Astrocyte of the spinal cord (primary cell): ENCODE measurements at regions not wholly inside any gene's neighbourhood (a gene's known extent, or its start where the extent isn't known, plus 50 kb on each side); places are given as distances from the start of the nearest gene placed in this dataset.

Experiments used
- DNase-seq: peaks from one replicate; pipeline ENCODE4 v3.0.0; 2011; ENCODE audit warnings: low read depth, low spot score
- H3K4me3 ChIP-seq: 2 replicates; pipeline ENCODE4 v1.5.1; 2011; ENCODE audit warnings: low read depth, mild to moderate bottlenecking, low read length, moderate library complexity
- CTCF ChIP-seq: IDR thresholded peaks from 2 replicates; pipeline ENCODE4 v1.5.1; 2012; ENCODE audit warnings: low read depth, mild to moderate bottlenecking, low read length, inconsistent platforms
- in situ Hi-C: cut with HindIII; loops from 2 replicates; pipeline ENCODE4 v1.10.0; 2017; ENCODE audit warnings: low sequenced_read_pairs

- DNase-seq: no peak
- in situ Hi-C loops: no loop called here
- no peak for TF ChIP-seq CTCF
- no peak overlapping the region for H3K4me3 ChIP-seq
Measured at GRCh38 chr2:146003337-146003736, 1483.4 kb upstream of the ZEB2 start.

- in situ Hi-C loops: no loop called here
- no peak overlapping the region for H3K4me3 ChIP-seq
- no peak for DNase-seq
- TF ChIP-seq CTCF: no peak
Measured at GRCh38 chr2:145994910-145995309, 1475.0 kb upstream of the ZEB2 start.

GRCh38 chr2:145992572-145992971 is 1472.7 kb upstream of the ZEB2 start:
- no peak overlapping the region for H3K4me3 ChIP-seq
- no peak for TF ChIP-seq CTCF
- in situ Hi-C loops: no loop called here
- no peak for DNase-seq

DNA sequence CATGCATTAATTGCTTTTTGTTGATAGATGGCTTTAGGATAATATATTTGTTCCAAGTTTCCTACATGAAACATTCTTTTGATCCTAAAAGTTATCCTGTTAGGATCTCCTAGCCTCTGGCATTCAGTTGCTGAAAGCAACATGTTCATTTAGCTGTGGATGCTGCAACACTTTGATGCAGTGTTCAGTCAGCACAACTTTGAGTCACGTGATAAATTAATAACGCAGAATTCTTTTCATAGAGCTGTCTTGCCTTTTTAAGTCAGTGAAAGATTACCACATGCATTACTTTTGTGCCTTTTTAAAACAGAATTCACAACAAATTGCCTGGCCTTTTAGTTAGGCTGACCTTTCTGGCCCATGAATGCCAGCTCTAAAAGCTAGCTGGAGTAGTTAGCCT is 1467.9 kb upstream of the ZEB2 start:
- no peak overlapping the region for H3K4me3 ChIP-seq
- in situ Hi-C loops: no loop called here
- DNase-seq: no peak
- TF ChIP-seq CTCF: no peak

- in situ Hi-C loops: no loop called here
- no peak for DNase-seq
Measured at GRCh38 chr2:145985517-145985916, 1465.6 kb upstream of the ZEB2 start.

DNA sequence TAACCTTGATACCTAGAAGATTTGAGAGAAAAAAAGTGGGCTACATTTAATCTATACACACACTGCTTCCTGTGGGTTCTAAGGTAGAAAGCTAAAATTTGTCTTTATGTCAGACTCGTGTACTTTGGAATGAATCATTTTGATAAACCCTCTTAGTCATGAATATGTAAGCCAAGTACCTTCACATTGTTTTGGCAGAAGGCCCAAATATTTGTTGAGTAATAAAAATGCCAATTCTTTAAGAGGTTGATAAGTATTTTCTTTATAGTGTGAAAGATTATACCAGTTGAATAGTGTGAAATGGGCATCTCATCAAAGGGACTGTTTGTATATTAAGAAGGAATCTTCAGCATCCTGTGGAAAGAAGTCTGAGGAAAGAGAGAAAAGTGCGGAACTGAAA is 1464.7 kb upstream of the ZEB2 start:
- TF ChIP-seq CTCF: no peak
- no peak overlapping the region for H3K4me3 ChIP-seq
- DNase-seq: peak; percentile 53
- in situ Hi-C loops: no loop called here

More at GRCh38 chr2:145985517-145985916, 1465.6 kb upstream of the ZEB2 start:
- H3K4me3 ChIP-seq: no peak overlapping the region
- no peak for TF ChIP-seq CTCF

- H3K4me3 ChIP-seq: no peak overlapping the region
- in situ Hi-C loops: no loop called here
- no peak for TF ChIP-seq CTCF
- DNase-seq: no peak
Measured at GRCh38 chr2:145980318-145980717, 1460.4 kb upstream of the ZEB2 start.
